ENCODE measurements at regions not wholly inside any gene's neighbourhood (a gene's known extent, or its start where the extent isn't known, plus 50 kb on each side); places are given as distances from the start of the nearest gene placed in this dataset.

- WGBS (ENCODE audit: extremely low coverage, insufficient read length, low lambda C conversion rate): no CpG with 5 or more reads among the region's 3 CpGs
- Mint-ChIP-seq H3K27ac (no peak overlapping the region; a peak in 1 of 7 replicates), H3K36me3 (ENCODE audit: insufficient read depth in 1 of 3, low read depth in 3 of 3) (peaks cover 4 to 23% (median 10%) of the 10 kb centered on the region in 3 experiments; a peak in 6 of 7 replicates), H3K27me3 (ENCODE audit: low read depth) (no peaks in the 10 kb centered on the region), H3K4me1 (peaks cover 2 to 3% of the 10 kb centered on the region in 2 experiments; a peak in 2 of 4 replicates), H3K9me3 (no peaks in the 10 kb centered on the region), H3K4me3 (no peak overlapping the region)
- Histone ChIP-seq H3K4me1 (ENCODE audit: insufficient read depth, low read length) (no peaks in the 10 kb centered on the region), H3K23me2 (ENCODE audit: insufficient read length, low read depth, low read length, poor library complexity, severe bottlenecking) (no peaks in the 10 kb centered on the region), H4K8ac (replicated peaks; ENCODE audit: insufficient read length, low read depth, low read length) (no peak overlapping the region), H3K14ac (ENCODE audit: insufficient read depth, low read length) (no peak overlapping the region), H2BK120ac (ENCODE audit: low read depth, low read length, poor library complexity, severe bottlenecking) (no peak overlapping the region), H3K27ac (ENCODE audit: insufficient read length, low read depth, low read length) (no peak overlapping the region), H2BK15ac (ENCODE audit: low read depth, low read length) (no peak overlapping the region), H3K23ac (ENCODE audit: insufficient read length, low read depth, low read length) (no peak overlapping the region), H2AK5ac (ENCODE audit: insufficient read length, low read length) (no peak overlapping the region), H3K4me2 (ENCODE audit: insufficient read depth, insufficient read length, low read length) (no peak overlapping the region), H2BK20ac (ENCODE audit: low read depth, low read length, poor library complexity, severe bottlenecking) (no peak overlapping the region), H3K9ac (ENCODE audit: extremely low read depth, insufficient read length, low read length) (no peak overlapping the region), H3K9me3 (ENCODE audit: control insufficient read depth, low read depth, low read length) (no peaks in the 10 kb centered on the region), H4K91ac (ENCODE audit: insufficient read length, low read depth, low read length) (no peak overlapping the region), H3K4ac (ENCODE audit: low read depth, low read length) (no peak overlapping the region), H2AFZ (ENCODE audit: low read length) (no peak overlapping the region), H2BK12ac (ENCODE audit: insufficient read length, low read depth, low read length) (no peak overlapping the region), H2BK5ac (ENCODE audit: insufficient read length, low read length) (no peak overlapping the region), H3K79me2 (ENCODE audit: insufficient read depth, low read length) (no peaks in the 10 kb centered on the region), H3K56ac (ENCODE audit: insufficient read length, low read depth, low read length) (no peak overlapping the region), H3K27me3 (ENCODE audit: insufficient read depth, low read length) (no peaks in the 10 kb centered on the region), H3T11ph (ENCODE audit: low read length) (no peak overlapping the region), H4K20me1 (ENCODE audit: control insufficient read depth, insufficient read depth, insufficient read length) (no peaks in the 10 kb centered on the region), H3K79me1 (ENCODE audit: insufficient read depth, low read depth, low read length, poor library complexity, severe bottlenecking) (no peaks in the 10 kb centered on the region), H3K18ac (ENCODE audit: insufficient read length, low read depth, low read length) (no peak overlapping the region), H4K5ac (ENCODE audit: insufficient read length, low read depth, low read length) (no peak overlapping the region)
- TF ChIP-seq, protein P1, sequence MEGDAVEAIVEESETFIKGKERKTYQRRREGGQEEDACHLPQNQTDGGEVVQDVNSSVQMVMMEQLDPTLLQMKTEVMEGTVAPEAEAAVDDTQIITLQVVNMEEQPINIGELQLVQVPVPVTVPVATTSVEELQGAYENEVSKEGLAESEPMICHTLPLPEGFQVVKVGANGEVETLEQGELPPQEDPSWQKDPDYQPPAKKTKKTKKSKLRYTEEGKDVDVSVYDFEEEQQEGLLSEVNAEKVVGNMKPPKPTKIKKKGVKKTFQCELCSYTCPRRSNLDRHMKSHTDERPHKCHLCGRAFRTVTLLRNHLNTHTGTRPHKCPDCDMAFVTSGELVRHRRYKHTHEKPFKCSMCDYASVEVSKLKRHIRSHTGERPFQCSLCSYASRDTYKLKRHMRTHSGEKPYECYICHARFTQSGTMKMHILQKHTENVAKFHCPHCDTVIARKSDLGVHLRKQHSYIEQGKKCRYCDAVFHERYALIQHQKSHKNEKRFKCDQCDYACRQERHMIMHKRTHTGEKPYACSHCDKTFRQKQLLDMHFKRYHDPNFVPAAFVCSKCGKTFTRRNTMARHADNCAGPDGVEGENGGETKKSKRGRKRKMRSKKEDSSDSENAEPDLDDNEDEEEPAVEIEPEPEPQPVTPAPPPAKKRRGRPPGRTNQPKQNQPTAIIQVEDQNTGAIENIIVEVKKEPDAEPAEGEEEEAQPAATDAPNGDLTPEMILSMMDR (conservative IDR thresholded peaks at IDR 0.05): no peak
- DNase-seq: no peak
Measured at GRCh38 chr7:86928308-86928707, 131.1 kb downstream of the ELAPOR2 start.

Measured in H9 (cell line).